GM18507 (cell line): ENCODE measurements at regions not wholly inside any gene's neighbourhood (a gene's known extent, or its start where the extent isn't known, plus 50 kb on each side); places are given as distances from the start of the nearest gene placed in this dataset.
"Not testable (repeated sequence)": the region's sequence is repeated elsewhere in the genome, so short reads cannot be mapped to it uniquely, and the experiment has no call there.

Experiments used
- DNase-seq: peaks from one replicate; pipeline ENCODE4 v3.0.0; 2011; ENCODE audit warnings: low read depth; ENCODE audit not compliant: insufficient read length; ENCODE audit errors: extremely low spot score
- FAIRE-seq: peaks from 2 replicates; lab custom pipeline; 2011; peaks lifted over from hg19 to GRCh38; lab: Jason Lieb, UNC

GRCh38 chr7:35967366-35968139 is 166.7 kb downstream of the SEPTIN7 start:
- no peak for FAIRE-seq
- no peak for DNase-seq

DNA sequence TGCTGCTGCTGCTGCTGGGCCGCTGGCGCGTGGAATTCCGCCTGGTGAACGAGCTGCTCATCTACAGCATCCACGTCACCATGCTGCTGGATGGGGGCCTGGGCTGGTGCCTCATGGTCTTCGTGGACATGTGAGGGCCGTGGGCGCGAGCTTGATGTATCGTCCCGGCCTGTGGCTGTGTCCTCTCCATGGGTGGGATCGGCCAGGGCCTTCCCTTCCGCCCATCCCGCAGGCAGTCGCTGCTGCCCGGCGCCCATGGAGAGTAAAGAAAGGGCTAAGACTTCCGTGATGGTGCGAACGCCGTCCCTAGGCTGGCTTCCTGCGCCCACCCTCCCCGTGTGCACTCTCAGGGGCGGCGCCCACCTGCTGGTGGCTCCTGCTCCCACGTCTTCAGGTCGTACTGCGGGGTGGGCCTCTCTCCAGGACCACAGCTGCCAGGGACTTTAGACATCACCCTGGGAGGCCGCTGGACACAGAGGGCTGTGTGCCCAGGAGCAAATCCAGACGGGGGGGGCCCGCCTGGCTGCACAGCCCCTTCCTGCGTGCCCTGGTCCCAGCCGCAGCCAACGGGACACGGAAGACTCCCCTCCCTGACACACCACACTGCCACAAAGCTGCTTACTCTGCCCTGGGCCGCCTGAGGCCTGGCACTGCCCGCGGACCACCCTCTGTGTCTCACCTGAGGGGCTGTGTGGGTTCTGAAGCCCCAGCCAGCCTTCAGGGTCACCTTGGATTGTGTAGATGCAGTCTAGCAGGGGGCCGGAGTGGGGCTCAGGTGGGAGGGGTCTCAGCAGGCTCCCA is 167.5 kb downstream of the SEPTIN7 start:
- DNase-seq: no peak
- FAIRE-seq: no peak

DNA sequence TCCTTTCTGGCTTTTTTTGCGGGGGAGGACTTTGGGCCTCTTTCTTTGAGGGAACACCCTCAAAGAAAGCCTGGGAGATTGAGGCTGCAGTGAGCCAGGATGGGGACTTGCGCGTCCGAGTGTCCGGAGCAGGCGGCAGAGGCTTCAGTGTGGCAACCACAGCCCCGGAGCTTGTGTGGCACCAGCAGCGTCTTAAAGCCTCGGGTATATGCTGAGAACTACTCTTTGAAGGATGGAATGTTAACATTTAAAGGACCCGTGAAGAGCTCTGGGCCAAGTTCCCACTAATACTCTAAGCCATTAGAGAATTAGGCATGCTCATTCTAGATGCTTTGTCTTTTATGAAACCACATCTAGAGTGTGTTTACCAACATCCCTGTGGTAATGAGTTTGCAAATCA is 168.2 kb downstream of the SEPTIN7 start:
- DNase-seq (no peak), FAIRE-seq (no peak)

- FAIRE-seq (no peak), DNase-seq (no peak)
These were observed 169.6 kb downstream of the SEPTIN7 start for GRCh38 chr7:35970458-35970857.

- FAIRE-seq: no peak
- DNase-seq: no peak
These were observed 170.5 kb downstream of the SEPTIN7 start for GRCh38 chr7:35971133-35971891.

- peak; percentile 17 for DNase-seq
- FAIRE-seq: peak; percentile 92
These were observed 175.1 kb downstream of the SEPTIN7 start for GRCh38 chr7:35975851-35976454.

DNA sequence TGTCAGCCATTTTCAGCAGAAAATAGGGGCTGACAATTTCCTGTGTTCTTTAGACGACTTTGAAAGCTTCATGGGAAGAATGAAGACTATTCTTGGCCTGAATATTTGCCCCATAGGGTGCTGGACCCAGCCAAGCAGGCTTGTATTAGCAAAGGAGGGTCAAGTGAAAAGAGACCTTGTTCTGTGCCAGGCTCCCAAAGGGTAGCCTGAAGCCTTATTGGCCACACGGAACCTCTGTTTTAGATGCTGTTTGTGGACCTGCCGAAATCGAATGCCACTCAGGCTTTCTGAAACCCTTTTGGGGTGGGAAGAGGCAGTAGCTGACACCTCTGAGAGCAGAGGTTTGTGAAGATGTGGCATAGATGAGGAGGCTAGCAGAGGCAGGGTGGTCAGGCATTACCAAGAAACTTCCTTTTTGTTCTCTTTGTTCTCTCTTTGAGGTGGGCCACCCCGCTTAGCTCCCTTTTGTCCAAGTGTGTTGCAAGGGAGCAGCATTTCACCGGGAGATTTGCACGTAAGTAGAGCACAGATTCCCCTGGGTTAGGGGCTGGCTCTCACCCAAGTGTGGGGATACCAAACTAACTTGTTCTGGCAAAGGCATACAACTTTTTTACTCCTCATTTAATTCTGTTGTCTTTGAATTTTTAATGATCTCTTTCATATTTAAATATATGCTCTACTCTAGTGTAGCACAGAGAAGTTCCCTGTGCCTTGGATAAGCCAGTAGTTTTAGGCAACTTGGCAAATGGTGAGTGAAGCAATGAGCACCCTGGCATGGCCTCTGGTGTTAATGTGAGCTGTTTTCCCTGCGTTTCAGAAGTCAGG is 174.0 kb upstream of the EEPD1 start:
- not testable (repeated sequence) for FAIRE-seq

DNA sequence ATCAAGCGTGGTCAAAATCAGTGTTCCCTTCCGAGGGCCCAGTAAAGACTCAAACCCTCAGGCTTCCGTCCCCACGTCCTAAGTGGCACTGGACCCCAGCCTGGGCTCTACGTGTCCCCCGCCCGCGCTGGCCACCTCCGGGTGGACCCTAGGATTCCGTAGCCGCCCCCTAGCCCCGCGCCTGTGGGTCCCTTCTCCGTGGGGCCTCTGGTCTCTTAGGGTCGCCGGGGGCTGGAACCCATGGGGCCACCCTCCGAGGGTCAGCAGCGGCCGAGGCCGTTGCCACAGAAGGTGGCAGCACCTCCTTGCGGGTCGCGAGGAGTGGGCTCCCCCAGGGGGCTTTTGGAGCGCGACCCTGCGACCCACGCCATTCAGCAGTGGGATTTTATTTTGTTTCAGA is 170.5 kb upstream of the EEPD1 start:
- DNase-seq: no peak
- no peak for FAIRE-seq

More for the DNA sequence above, 174.0 kb upstream of the EEPD1 start:
- DNase-seq: not testable (repeated sequence)

DNA sequence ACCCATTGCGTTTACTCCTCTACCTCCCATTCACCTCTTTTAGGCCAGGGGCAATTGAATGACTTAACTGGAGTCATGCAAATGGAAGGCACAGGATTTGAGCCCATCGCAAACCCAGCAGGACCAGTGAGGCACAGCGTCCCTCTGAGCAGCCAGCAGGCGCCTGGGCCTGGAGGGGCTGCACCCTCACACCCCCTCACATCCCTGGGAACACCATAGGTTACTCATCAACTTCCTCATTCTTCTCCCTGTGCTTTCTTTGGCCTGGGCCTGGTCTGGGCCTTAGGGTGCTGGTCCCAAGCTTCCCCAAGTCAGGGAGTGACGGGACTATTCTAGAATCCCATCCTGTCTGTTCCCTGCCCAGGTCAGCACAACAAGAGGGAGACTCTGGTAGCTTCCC is 169.4 kb upstream of the EEPD1 start:
- DNase-seq: no peak
- FAIRE-seq: no peak

DNA sequence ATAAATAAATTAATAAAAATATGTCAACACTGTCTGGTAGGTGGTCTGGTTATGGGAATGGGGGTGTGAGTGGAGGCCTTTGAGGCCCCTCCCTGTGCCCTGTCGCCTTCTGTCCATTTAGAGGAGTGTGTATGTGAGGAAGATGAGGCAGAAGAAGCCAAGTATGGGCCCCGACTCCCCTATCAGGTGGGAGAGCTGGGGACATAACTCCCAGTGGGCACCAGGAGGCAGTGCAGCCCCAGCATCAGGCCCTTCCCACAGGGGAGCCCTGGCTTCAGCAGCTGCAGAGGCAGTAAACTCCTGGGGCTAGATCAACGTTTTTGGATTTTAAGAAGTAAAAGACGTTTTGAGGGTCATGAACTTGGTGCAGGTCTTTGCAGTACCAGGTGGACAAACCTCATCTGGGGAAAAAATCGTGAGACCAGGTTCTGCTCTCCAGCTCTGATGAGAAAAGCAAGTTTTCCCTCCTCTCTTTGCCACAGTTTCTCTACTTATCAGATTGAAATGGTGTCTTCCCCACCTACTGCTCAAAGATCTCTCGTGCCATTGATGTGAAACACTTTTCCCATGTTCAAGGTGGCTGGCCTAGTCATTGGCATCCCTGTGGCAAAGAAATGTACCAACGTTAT is 167.8 kb upstream of the EEPD1 start:
- DNase-seq (peak; percentile 54), FAIRE-seq (peak; percentile 80)

GRCh38 chr7:35987016-35987415 is 166.0 kb upstream of the EEPD1 start:
- no peak for FAIRE-seq
- DNase-seq: no peak

- FAIRE-seq (no peak), DNase-seq (no peak)
These were observed 164.9 kb upstream of the EEPD1 start for GRCh38 chr7:35988105-35988504.

GRCh38 chr7:35988818-35989217 is 164.2 kb upstream of the EEPD1 start:
- DNase-seq (no peak), FAIRE-seq (no peak)

GRCh38 chr7:35991511-35992232 is 161.4 kb upstream of the EEPD1 start:
- FAIRE-seq (no peak), DNase-seq (no peak)

DNA sequence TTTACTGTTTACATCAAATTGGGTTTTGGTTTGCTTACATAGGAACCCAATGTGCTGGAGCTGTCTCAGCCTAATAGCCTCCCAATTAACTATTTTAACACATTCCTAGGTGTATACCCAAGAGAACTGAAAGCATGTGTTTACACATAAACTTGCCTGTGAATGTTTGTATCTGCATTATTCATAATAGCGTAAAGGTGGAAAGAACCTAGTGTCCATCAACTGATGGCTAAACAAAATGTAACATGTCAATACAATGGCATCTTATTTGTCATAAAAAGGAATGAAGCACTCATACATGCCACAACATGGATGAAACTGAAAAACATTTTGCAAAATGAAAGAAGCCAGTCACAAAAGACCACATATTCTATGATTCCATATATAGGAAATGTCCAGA is 160.6 kb upstream of the EEPD1 start:
- FAIRE-seq (no peak), DNase-seq (no peak)

- DNase-seq (no peak), FAIRE-seq (no peak)
These were observed 159.9 kb upstream of the EEPD1 start for GRCh38 chr7:35993113-35993512.

GRCh38 chr7:35993676-35994606 is 159.1 kb upstream of the EEPD1 start:
- DNase-seq (no peak), FAIRE-seq (no peak)
